Activated naive CD4-positive, alpha-beta T cell treated with anti-CD3 and anti-CD28 coated beads for 36 hours (primary cell): ENCODE measurements at regions not wholly inside any gene's neighbourhood (a gene's known extent, or its start where the extent isn't known, plus 50 kb on each side); places are given as distances from the start of the nearest gene placed in this dataset.
"Not testable (repeated sequence)": the region's sequence is repeated elsewhere in the genome, so short reads cannot be mapped to it uniquely, and the experiment has no call there.

Experiments
- CTCF ChIA-PET: fragments of 350-600 bp; sonication (Branson Sonifier 250); formaldehyde crosslinking; loops from one replicate; lab custom pipeline; 2021; ENCODE audit warnings: antibody characterized with exemption; lab: Charles Lee
- DNase-seq: peaks from one replicate; pipeline ENCODE4 v3.0.0-alpha.2; 2020
- H3K27ac Mint-ChIP-seq: one replicate; pipeline ENCODE4 v1.8.0; 2021; ENCODE audit warnings: mild to moderate bottlenecking, mixed read lengths
- H3K27me3 Mint-ChIP-seq: one replicate; pipeline ENCODE4 v1.8.0; 2021; ENCODE audit warnings: low read depth, mixed read lengths
- H3K36me3 Mint-ChIP-seq: one replicate; pipeline ENCODE4 v1.8.0; 2021; ENCODE audit warnings: low read depth, mixed read lengths
- H3K4me1 Mint-ChIP-seq: one replicate; pipeline ENCODE4 v1.8.0; 2021; ENCODE audit warnings: low read depth, mixed read lengths
- H3K4me3 Mint-ChIP-seq: one replicate; pipeline ENCODE4 v1.8.0; 2021; ENCODE audit warnings: mild to moderate bottlenecking, moderate library complexity, mixed read lengths
- H3K9me3 Mint-ChIP-seq: one replicate; pipeline ENCODE4 v1.8.0; 2021; ENCODE audit warnings: mixed read lengths
- intact Hi-C: fragments of 100-400 bp; cut with micrococcal nuclease; formaldehyde crosslinking; loops from one replicate; pipeline ENCODE4 v1.15.1; 2023

GRCh38 chr2:65602603-65603235 is 170.3 kb upstream of the SPRED2 start:
- intact Hi-C loops = no loop called here
- Mint-ChIP-seq H3K27ac (no peak overlapping the region), H3K4me1 (peaks cover 19% of the 10 kb centered on the region), H3K36me3 (no peaks in the 10 kb centered on the region), H3K27me3 (no peaks in the 10 kb centered on the region), H3K9me3 (no peaks in the 10 kb centered on the region), H3K4me3 (no peak overlapping the region)
- CTCF ChIA-PET = no interaction called here
- no peak for DNase-seq

- H3K36me3 Mint-ChIP-seq, DNase-seq, H3K27me3 Mint-ChIP-seq, H3K4me3 Mint-ChIP-seq, intact Hi-C loops, CTCF ChIA-PET, H3K27ac Mint-ChIP-seq, H3K4me1 Mint-ChIP-seq, H3K9me3 Mint-ChIP-seq: not testable (repeated sequence)
Measured at GRCh38 chr2:65600871-65601270, 168.5 kb upstream of the SPRED2 start.

- H3K27me3 Mint-ChIP-seq, CTCF ChIA-PET, H3K27ac Mint-ChIP-seq, intact Hi-C loops, H3K9me3 Mint-ChIP-seq, DNase-seq, H3K4me3 Mint-ChIP-seq, H3K36me3 Mint-ChIP-seq, H3K4me1 Mint-ChIP-seq: not testable (repeated sequence)
Measured at GRCh38 chr2:65600351-65600750, 168.0 kb upstream of the SPRED2 start.

GRCh38 chr2:65599693-65600092 is 167.3 kb upstream of the SPRED2 start:
- intact Hi-C loops = no loop called here
- Mint-ChIP-seq H3K4me3 (no peak overlapping the region), H3K27me3 (peaks cover 3% of the 10 kb centered on the region), H3K36me3 (no peaks in the 10 kb centered on the region), H3K27ac (no peak overlapping the region), H3K9me3 (no peaks in the 10 kb centered on the region), H3K4me1 (no peaks in the 10 kb centered on the region)
- no peak for DNase-seq
- CTCF ChIA-PET = no interaction called here

GRCh38 chr2:65598996-65599395 is 166.6 kb upstream of the SPRED2 start:
- Mint-ChIP-seq H3K9me3 (no peaks in the 10 kb centered on the region), H3K4me1 (no peaks in the 10 kb centered on the region), H3K4me3 (no peak overlapping the region), H3K27me3 (peaks cover 3% of the 10 kb centered on the region), H3K36me3 (no peaks in the 10 kb centered on the region), H3K27ac (no peak overlapping the region)
- DNase-seq = no peak
- CTCF ChIA-PET = no interaction called here
- intact Hi-C loops = no loop called here

GRCh38 chr2:65598264-65598663 is 165.9 kb upstream of the SPRED2 start:
- Mint-ChIP-seq H3K4me3 (no peak overlapping the region), H3K9me3 (no peaks in the 10 kb centered on the region), H3K27me3 (peaks cover 3% of the 10 kb centered on the region), H3K27ac (no peak overlapping the region), H3K4me1 (no peaks in the 10 kb centered on the region), H3K36me3 (no peaks in the 10 kb centered on the region)
- no peak for DNase-seq
- intact Hi-C loops = no loop called here
- CTCF ChIA-PET = no interaction called here

- DNase-seq = no peak
- Mint-ChIP-seq H3K27ac (no peak overlapping the region), H3K36me3 (no peaks in the 10 kb centered on the region), H3K9me3 (no peaks in the 10 kb centered on the region), H3K4me3 (no peak overlapping the region), H3K27me3 (peaks cover 3% of the 10 kb centered on the region), H3K4me1 (no peaks in the 10 kb centered on the region)
- CTCF ChIA-PET = no interaction called here
- intact Hi-C loops = no loop called here
Measured at GRCh38 chr2:65595630-65596029, 163.2 kb upstream of the SPRED2 start.

- Mint-ChIP-seq H3K36me3 (no peaks in the 10 kb centered on the region), H3K9me3 (no peaks in the 10 kb centered on the region), H3K27me3 (peaks cover 11% of the 10 kb centered on the region), H3K4me3 (no peak overlapping the region), H3K4me1 (no peaks in the 10 kb centered on the region), H3K27ac (no peak overlapping the region)
- no peak for DNase-seq
- CTCF ChIA-PET = no interaction called here
- intact Hi-C loops = no loop called here
Measured at GRCh38 chr2:65594150-65594549, 161.8 kb upstream of the SPRED2 start.

- intact Hi-C loops = no loop called here
- Mint-ChIP-seq H3K9me3 (peaks cover 1% of the 10 kb centered on the region), H3K4me3 (no peak overlapping the region), H3K36me3 (no peaks in the 10 kb centered on the region), H3K27me3 (peaks cover 9% of the 10 kb centered on the region), H3K4me1 (no peaks in the 10 kb centered on the region), H3K27ac (no peak overlapping the region)
- DNase-seq = no peak
- CTCF ChIA-PET = no interaction called here
Measured at GRCh38 chr2:65589667-65590066, 157.3 kb upstream of the SPRED2 start.

- CTCF ChIA-PET = interaction anchor here (0.6 to 1.3 kb wide), 2 partner anchors 14 to 55 kb away, joined by 3 to 4 read pairs; no protein-coding TSS in a partner anchor
- no peak for DNase-seq
- no peak overlapping the region for H3K27ac Mint-ChIP-seq
- no peaks in the 10 kb centered on the region for H3K36me3 Mint-ChIP-seq
- no peaks in the 10 kb centered on the region for H3K4me1 Mint-ChIP-seq
- intact Hi-C loops = no loop called here
- H3K27me3 Mint-ChIP-seq = peaks cover 9% of the 10 kb centered on the region
- no peak overlapping the region for H3K4me3 Mint-ChIP-seq
- H3K9me3 Mint-ChIP-seq = peaks cover 1% of the 10 kb centered on the region
Measured at GRCh38 chr2:65587779-65588178, 155.4 kb upstream of the SPRED2 start.

GRCh38 chr2:65586516-65586915 is 154.1 kb upstream of the SPRED2 start:
- no peaks in the 10 kb centered on the region for H3K4me1 Mint-ChIP-seq
- no peak overlapping the region for H3K27ac Mint-ChIP-seq
- DNase-seq = no peak
- CTCF ChIA-PET = no interaction called here
- H3K36me3 Mint-ChIP-seq = no peaks in the 10 kb centered on the region
- intact Hi-C loops = no loop called here
- peaks cover 1% of the 10 kb centered on the region for H3K9me3 Mint-ChIP-seq
- no peak overlapping the region for H3K4me3 Mint-ChIP-seq
- H3K27me3 Mint-ChIP-seq = peaks cover 9% of the 10 kb centered on the region

GRCh38 chr2:65583061-65583460 is 150.7 kb upstream of the SPRED2 start:
- Mint-ChIP-seq H3K9me3 (no peaks in the 10 kb centered on the region), H3K4me1 (no peaks in the 10 kb centered on the region), H3K4me3 (no peak overlapping the region), H3K36me3 (no peaks in the 10 kb centered on the region), H3K27ac (no peak overlapping the region), H3K27me3 (peaks cover 3% of the 10 kb centered on the region)
- DNase-seq = no peak
- intact Hi-C loops = no loop called here
- CTCF ChIA-PET = no interaction called here

- DNase-seq = no peak
- no peak overlapping the region for H3K4me3 Mint-ChIP-seq
- H3K27ac Mint-ChIP-seq = no peak overlapping the region
- intact Hi-C loops = no loop called here
- CTCF ChIA-PET = interaction anchor here (0.6 kb wide), 1 partner anchor 8 kb away, joined by 3 read pairs; no protein-coding TSS in a partner anchor
- H3K36me3 Mint-ChIP-seq = no peaks in the 10 kb centered on the region
- no peaks in the 10 kb centered on the region for H3K4me1 Mint-ChIP-seq
- H3K27me3 Mint-ChIP-seq = peaks cover 3% of the 10 kb centered on the region
- no peaks in the 10 kb centered on the region for H3K9me3 Mint-ChIP-seq
Measured at GRCh38 chr2:65582364-65582763, 150.0 kb upstream of the SPRED2 start.
